ENCODE measurements at regions not wholly inside any gene's neighbourhood (a gene's known extent, or its start where the extent isn't known, plus 50 kb on each side); places are given as distances from the start of the nearest gene placed in this dataset.

- no peak for TF ChIP-seq CTCF (conservative IDR thresholded peaks at IDR 0.05; ENCODE audit: low read depth, low read length)
- DNase-seq (ENCODE audit: low read depth): no peak
Observed at GRCh38 chr5:60178101-60178500, 284.6 kb upstream of the PDE4D start.

GRCh38 chr5:60177596-60177995, 284.1 kb upstream of the PDE4D start:
- H3K4me3 ChIP-seq (ENCODE audit: low read depth, low read length): no peak overlapping the region
- no peak for TF ChIP-seq CTCF (conservative IDR thresholded peaks at IDR 0.05; ENCODE audit: low read depth, low read length)
- DNase-seq (ENCODE audit: low read depth): no peak

More at GRCh38 chr5:60178101-60178500, 284.6 kb upstream of the PDE4D start:
- H3K4me3 ChIP-seq (ENCODE audit: low read depth, low read length): no peak overlapping the region

GRCh38 chr5:60173667-60174066, 280.1 kb upstream of the PDE4D start:
- TF ChIP-seq CTCF (conservative IDR thresholded peaks at IDR 0.05; ENCODE audit: low read depth, low read length): no peak
- DNase-seq (ENCODE audit: low read depth): no peak
- H3K4me3 ChIP-seq (ENCODE audit: low read depth, low read length): no peak overlapping the region

GRCh38 chr5:60163762-60164161, 270.2 kb upstream of the PDE4D start:
- DNase-seq (ENCODE audit: low read depth): no peak
- no peak for TF ChIP-seq CTCF (conservative IDR thresholded peaks at IDR 0.05; ENCODE audit: low read depth, low read length)
- no peak overlapping the region for H3K4me3 ChIP-seq (ENCODE audit: low read depth, low read length)

GRCh38 chr5:60162441-60162840, 268.9 kb upstream of the PDE4D start:
- no peak for DNase-seq (ENCODE audit: low read depth)
- TF ChIP-seq CTCF (conservative IDR thresholded peaks at IDR 0.05; ENCODE audit: low read depth, low read length): no peak
- H3K4me3 ChIP-seq (ENCODE audit: low read depth, low read length): no peak overlapping the region

- TF ChIP-seq CTCF (conservative IDR thresholded peaks at IDR 0.05; ENCODE audit: low read depth, low read length): peak; percentile 68
- no peak overlapping the region for H3K4me3 ChIP-seq (ENCODE audit: low read depth, low read length)
- no peak for DNase-seq (ENCODE audit: low read depth)
Observed at GRCh38 chr5:60161340-60161934, 267.9 kb upstream of the PDE4D start.

- no peak for DNase-seq (ENCODE audit: low read depth)
- no peak overlapping the region for H3K4me3 ChIP-seq (ENCODE audit: low read depth, low read length)
- TF ChIP-seq CTCF (conservative IDR thresholded peaks at IDR 0.05; ENCODE audit: low read depth, low read length): no peak
Observed at GRCh38 chr5:60149081-60149480, 255.6 kb upstream of the PDE4D start.
